GM23338 (cell line): ENCODE measurements at regions not wholly inside any gene's neighbourhood (a gene's known extent, or its start where the extent isn't known, plus 50 kb on each side); places are given as distances from the start of the nearest gene placed in this dataset.

ENCODE experiments used
- ATAC-seq: fragments of 200-7000 bp; cut with Tn5 transposase; 3 replicates; pipeline ENCODE4 v1.9.1; 2020
- DNase-seq: peaks from one replicate; pipeline ENCODE4 v3.0.0-alpha.2; 2015; ENCODE audit warnings: low spot score
- H2AFZ ChIP-seq: fragments of 200-600 bp; sonication (generic); 2 replicates; pipeline ENCODE4 v1.8.0; 2016; ENCODE audit warnings: antibody characterized with exemption, mild to moderate bottlenecking, moderate library complexity
- H3F3A ChIP-seq: fragments of 200-600 bp; sonication (generic); replicated peaks from 2 replicates; pipeline ENCODE4 v1.8.0; 2017; ENCODE audit warnings: antibody characterized with exemption, mixed run types, low read depth
- H3K27ac ChIP-seq: fragments of 200-600 bp; sonication (generic); 2 replicates; pipeline ENCODE4 v1.6.1; 2016; ENCODE audit warnings: low read depth
- H3K27me3 ChIP-seq: fragments of 200-600 bp; sonication (generic); 2 replicates; pipeline ENCODE4 v1.8.0; 2016; ENCODE audit warnings: mild to moderate bottlenecking, mixed run types, moderate library complexity; ENCODE audit not compliant: insufficient read depth
- H3K36me3 ChIP-seq: fragments of 200-600 bp; sonication (generic); 2 replicates; pipeline ENCODE4 v1.8.0; 2016; ENCODE audit warnings: mild to moderate bottlenecking; ENCODE audit not compliant: insufficient read depth
- H3K4me1 ChIP-seq: fragments of 200-600 bp; sonication (generic); 2 replicates; pipeline ENCODE4 v1.8.0; 2016; ENCODE audit warnings: mild to moderate bottlenecking, moderate library complexity; ENCODE audit not compliant: insufficient read depth
- H3K4me2 ChIP-seq: fragments of 200-600 bp; sonication (generic); 2 replicates; pipeline ENCODE4 v1.7.1; 2017; ENCODE audit warnings: mixed run types
- H3K4me3 ChIP-seq: fragments of 200-600 bp; sonication (generic); 2 replicates; pipeline ENCODE4 v1.6.1; 2016; ENCODE audit warnings: mixed run types
- H3K79me2 ChIP-seq: fragments of 200-600 bp; sonication (generic); replicated peaks from 2 replicates; pipeline ENCODE4 v1.8.0; 2017; ENCODE audit warnings: mild to moderate bottlenecking; ENCODE audit not compliant: insufficient read depth
- H3K9me2 ChIP-seq: fragments of 200-600 bp; sonication (generic); 2 replicates; pipeline ENCODE4 v1.8.0; 2017; ENCODE audit not compliant: insufficient read depth
- H4K20me1 ChIP-seq: fragments of 200-600 bp; sonication (generic); replicated peaks from 2 replicates; pipeline ENCODE4 v1.8.0; 2017; ENCODE audit warnings: mild to moderate bottlenecking; ENCODE audit not compliant: insufficient read depth
- H3K27ac Mint-ChIP-seq: 2 replicates; pipeline ENCODE4 v1.8.0; 2020; ENCODE audit warnings: inconsistent platforms, mild to moderate bottlenecking, moderate library complexity, mixed read lengths
- H3K27me3 Mint-ChIP-seq: 3 replicates; pipeline ENCODE4 v1.8.0; 2022; ENCODE audit warnings: low read depth, mild to moderate bottlenecking, moderate library complexity, mixed read lengths, inconsistent platforms; ENCODE audit not compliant: insufficient read depth, poor library complexity
- H3K36me3 Mint-ChIP-seq: 3 replicates; pipeline ENCODE4 v1.8.0; 2021; ENCODE audit warnings: low read depth, mild to moderate bottlenecking, inconsistent platforms, moderate library complexity, mixed read lengths
- H3K4me1 Mint-ChIP-seq: 3 replicates; pipeline ENCODE4 v1.8.0; 2020; ENCODE audit warnings: mild to moderate bottlenecking, inconsistent platforms, mixed read lengths
- H3K4me3 Mint-ChIP-seq: 3 replicates; pipeline ENCODE4 v1.8.0; 2021; ENCODE audit warnings: moderate library complexity, mild to moderate bottlenecking, inconsistent platforms, mixed read lengths
- H3K9me3 Mint-ChIP-seq: 3 replicates; pipeline ENCODE4 v1.8.0; 2020; ENCODE audit warnings: moderate library complexity, mild to moderate bottlenecking, inconsistent platforms, mixed read lengths
- CREB1 ChIP-seq: fragments of 250-450 bp; sonication (Bioruptor Pico); IDR thresholded peaks from 2 replicates; pipeline ENCODE4 v1.5.0; 2020; ENCODE audit warnings: low read depth, mild to moderate bottlenecking, moderate library complexity
- EZH2phosphoT487 ChIP-seq: fragments of 200-600 bp; sonication (generic); IDR thresholded peaks from one replicate; pipeline ENCODE4 v1.8.1; 2018; ENCODE audit warnings: antibody characterized with exemption; ENCODE audit not compliant: unreplicated experiment
- JUNB ChIP-seq: IDR thresholded peaks from one replicate; pipeline ENCODE4 v1.6.1; 2016; ENCODE audit warnings: antibody characterized with exemption; ENCODE audit not compliant: unreplicated experiment
- NANOG ChIP-seq: IDR thresholded peaks from 2 replicates; pipeline ENCODE4 v1.6.1; 2016; ENCODE audit warnings: antibody characterized with exemption, borderline replicate concordance
- ZNF114 ChIP-seq: fragments of 250-450 bp; sonication (Bioruptor Pico); IDR thresholded peaks from 2 replicates; pipeline ENCODE4 v1.5.0; 2020; ENCODE audit warnings: mild to moderate bottlenecking, moderate library complexity
- ZNF331 ChIP-seq: fragments of 250-450 bp; sonication (Bioruptor Pico); IDR thresholded peaks from 2 replicates; pipeline ENCODE4 v1.5.0; 2020; ENCODE audit warnings: low read depth, mild to moderate bottlenecking, moderate library complexity
- TF ChIP-seq, protein P1 (sequence below): fragments of 250-450 bp; sonication (Bioruptor Pico); IDR thresholded peaks from 2 replicates; pipeline ENCODE4 v1.5.0; 2020; ENCODE audit warnings: mild to moderate bottlenecking, moderate library complexity

DNA sequence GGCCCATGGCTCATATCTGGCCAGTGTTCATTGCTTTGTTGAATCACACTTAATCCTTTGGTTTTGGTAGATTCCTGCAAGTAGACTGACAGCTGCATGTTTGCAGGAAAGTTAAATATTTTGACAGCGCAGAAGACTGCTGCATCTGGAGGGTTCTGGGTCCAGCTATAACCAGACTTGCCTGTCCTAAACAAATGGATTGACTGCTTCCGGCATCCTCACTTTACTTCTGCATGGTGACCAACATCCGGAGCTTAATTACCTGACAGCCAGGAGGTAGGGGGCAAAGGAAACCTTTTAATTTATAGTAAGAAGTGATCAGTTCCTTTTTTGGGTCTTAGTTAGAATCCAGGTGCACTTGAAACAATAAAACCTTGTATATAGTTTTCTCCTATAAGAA is 263.3 kb downstream of the SNX10 start (continued):
- TF ChIP-seq, protein P1, sequence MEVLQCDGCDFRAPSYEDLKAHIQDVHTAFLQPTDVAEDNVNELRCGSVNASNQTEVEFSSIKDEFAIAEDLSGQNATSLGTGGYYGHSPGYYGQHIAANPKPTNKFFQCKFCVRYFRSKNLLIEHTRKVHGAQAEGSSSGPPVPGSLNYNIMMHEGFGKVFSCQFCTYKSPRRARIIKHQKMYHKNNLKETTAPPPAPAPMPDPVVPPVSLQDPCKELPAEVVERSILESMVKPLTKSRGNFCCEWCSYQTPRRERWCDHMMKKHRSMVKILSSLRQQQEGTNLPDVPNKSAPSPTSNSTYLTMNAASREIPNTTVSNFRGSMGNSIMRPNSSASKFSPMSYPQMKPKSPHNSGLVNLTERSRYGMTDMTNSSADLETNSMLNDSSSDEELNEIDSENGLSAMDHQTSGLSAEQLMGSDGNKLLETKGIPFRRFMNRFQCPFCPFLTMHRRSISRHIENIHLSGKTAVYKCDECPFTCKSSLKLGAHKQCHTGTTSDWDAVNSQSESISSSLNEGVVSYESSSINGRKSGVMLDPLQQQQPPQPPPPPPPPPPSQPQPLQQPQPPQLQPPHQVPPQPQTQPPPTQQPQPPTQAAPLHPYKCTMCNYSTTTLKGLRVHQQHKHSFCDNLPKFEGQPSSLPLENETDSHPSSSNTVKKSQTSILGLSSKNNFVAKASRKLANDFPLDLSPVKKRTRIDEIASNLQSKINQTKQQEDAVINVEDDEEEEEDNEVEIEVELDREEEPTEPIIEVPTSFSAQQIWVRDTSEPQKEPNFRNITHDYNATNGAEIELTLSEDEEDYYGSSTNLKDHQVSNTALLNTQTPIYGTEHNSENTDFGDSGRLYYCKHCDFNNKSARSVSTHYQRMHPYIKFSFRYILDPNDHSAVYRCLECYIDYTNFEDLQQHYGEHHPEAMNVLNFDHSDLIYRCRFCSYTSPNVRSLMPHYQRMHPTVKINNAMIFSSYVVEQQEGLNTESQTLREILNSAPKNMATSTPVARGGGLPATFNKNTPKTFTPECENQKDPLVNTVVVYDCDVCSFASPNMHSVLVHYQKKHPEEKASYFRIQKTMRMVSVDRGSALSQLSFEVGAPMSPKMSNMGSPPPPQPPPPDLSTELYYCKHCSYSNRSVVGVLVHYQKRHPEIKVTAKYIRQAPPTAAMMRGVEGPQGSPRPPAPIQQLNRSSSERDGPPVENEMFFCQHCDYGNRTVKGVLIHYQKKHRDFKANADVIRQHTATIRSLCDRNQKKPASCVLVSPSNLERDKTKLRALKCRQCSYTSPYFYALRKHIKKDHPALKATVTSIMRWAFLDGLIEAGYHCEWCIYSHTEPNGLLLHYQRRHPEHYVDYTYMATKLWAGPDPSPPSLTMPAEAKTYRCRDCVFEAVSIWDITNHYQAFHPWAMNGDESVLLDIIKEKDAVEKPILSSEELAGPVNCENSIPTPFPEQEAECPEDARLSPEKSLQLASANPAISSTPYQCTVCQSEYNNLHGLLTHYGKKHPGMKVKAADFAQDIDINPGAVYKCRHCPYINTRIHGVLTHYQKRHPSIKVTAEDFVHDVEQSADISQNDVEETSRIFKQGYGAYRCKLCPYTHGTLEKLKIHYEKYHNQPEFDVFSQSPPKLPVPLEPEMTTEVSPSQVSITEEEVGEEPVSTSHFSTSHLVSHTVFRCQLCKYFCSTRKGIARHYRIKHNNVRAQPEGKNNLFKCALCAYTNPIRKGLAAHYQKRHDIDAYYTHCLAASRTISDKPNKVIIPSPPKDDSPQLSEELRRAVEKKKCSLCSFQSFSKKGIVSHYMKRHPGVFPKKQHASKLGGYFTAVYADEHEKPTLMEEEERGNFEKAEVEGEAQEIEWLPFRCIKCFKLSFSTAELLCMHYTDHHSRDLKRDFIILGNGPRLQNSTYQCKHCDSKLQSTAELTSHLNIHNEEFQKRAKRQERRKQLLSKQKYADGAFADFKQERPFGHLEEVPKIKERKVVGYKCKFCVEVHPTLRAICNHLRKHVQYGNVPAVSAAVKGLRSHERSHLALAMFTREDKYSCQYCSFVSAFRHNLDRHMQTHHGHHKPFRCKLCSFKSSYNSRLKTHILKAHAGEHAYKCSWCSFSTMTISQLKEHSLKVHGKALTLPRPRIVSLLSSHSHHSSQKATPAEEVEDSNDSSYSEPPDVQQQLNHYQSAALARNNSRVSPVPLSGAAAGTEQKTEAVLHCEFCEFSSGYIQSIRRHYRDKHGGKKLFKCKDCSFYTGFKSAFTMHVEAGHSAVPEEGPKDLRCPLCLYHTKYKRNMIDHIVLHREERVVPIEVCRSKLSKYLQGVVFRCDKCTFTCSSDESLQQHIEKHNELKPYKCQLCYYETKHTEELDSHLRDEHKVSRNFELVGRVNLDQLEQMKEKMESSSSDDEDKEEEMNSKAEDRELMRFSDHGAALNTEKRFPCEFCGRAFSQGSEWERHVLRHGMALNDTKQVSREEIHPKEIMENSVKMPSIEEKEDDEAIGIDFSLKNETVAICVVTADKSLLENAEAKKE (CRISPR knock-in tag) = no peak

DNA sequence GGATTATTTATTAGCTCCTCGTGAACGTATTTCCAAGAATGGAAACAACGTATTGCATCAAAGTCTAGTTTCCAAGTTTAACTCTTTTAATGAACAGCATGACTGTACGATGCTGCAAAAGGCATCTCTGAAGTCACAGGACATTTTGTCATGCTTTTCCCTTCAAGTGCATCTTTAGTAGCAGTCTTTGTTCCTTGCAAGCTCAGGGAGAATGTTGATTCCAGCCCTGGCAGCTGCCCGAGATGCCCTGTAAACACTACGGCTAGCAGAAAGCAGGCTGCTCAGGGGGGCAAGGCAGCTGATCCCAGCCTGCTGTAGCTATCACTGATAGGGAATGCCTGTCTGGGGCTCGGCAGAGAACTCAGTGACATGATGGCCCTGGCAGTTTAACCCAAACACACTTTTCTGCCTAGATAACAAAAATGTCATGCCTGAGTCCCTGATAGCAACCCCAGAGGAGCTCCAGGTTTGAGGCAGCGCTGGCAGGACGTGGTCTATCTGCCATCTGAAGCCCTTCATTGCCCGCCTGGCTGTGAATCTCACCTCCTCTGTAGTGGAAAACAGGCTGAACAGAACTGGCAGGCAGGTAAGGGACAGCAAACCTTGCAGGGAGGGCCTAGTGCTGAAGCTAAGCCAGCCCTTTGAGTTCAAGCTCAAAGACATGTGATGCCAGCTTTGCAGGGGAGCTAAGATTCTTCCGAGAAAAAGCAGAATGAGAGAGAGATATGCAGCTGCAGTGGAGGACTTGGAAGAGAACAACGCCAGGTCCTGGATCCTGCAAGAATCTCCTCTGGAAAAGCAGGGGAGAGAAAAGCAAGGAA is 264.6 kb downstream of the SNX10 start:
- DNase-seq = no peak
- no peaks in the 10 kb centered on the region for H3F3A ChIP-seq
- Mint-ChIP-seq H3K36me3 (no peaks in the 10 kb centered on the region), H3K27me3 (peaks cover 2% of the 10 kb centered on the region), H3K4me3 (no peak overlapping the region), H3K9me3 (no peaks in the 10 kb centered on the region), H3K4me1 (peaks cover 23% of the 10 kb centered on the region), H3K27ac (no peak overlapping the region)
- no peaks in the 10 kb centered on the region for H4K20me1 ChIP-seq
- no peak overlapping the region for H3K4me3 ChIP-seq
- no peaks in the 10 kb centered on the region for H3K79me2 ChIP-seq
- H3K27me3 ChIP-seq = no peaks in the 10 kb centered on the region
- H3K4me2 ChIP-seq = no peak overlapping the region
- no peaks in the 10 kb centered on the region for H3K9me2 ChIP-seq
- no peak overlapping the region for H3K27ac ChIP-seq
- peak overlapping the region; percentile 96 for H2AFZ ChIP-seq
- peaks cover 6% of the 10 kb centered on the region for H3K4me1 ChIP-seq
- H3K36me3 ChIP-seq = no peaks in the 10 kb centered on the region
- ATAC-seq = peak; percentile 65
- TF ChIP-seq CREB1 (CRISPR knock-in tag) = no peak
- TF ChIP-seq EZH2phosphoT487 = no peak
- TF ChIP-seq ZNF331 (CRISPR knock-in tag) = no peak
- no peak for TF ChIP-seq JUNB
- no peak for TF ChIP-seq ZNF114 (CRISPR knock-in tag)
- no peak for TF ChIP-seq NANOG
